COLO668 (cell line): ENCODE measurements at regions not wholly inside any gene's neighbourhood (a gene's known extent, or its start where the extent isn't known, plus 50 kb on each side); places are given as distances from the start of the nearest gene placed in this dataset.

Experiments used
- DNase-seq: peaks from one replicate; lab custom pipeline; 2025; ENCODE audit not compliant: unreplicated experiment; lab: John Stamatoyannopoulos, UW

DNA sequence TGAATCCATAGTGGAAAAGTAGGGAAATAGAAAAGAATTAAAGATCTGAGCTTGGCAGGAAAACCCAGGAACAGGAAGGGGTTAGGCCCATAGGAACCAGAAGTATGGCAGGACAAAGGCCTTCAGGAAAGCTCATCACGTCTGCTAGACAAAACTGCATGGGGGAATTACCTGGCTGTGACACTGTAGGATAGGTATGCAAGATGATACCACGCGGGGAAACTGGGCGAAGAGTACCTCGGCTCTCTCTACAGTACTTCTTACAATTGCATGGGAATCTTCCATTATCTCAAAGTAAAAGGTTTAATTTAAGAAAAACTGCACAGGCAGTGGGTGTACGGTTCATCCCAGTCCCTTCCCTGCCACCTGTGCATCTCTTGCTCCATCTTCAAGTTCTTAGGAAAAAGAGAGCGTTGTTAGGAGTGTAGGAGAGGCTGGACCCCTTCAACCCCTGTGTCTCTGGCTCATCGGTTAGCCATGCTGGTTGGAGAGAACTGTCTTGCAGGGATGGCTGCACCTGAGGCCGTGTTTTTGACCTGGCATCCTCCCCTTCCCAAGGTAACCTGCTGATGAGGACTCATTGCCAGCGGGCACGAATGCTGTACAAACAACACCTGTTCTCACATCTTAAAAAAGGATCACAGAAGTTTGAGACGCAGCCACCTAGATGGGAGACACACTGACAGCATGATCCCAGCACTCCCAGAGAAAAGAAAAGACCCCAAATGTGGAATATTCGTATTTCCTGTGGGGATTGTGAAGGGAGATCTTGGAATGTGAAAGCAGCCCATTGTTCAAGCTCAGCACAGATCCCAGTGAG, 120.5 kb upstream of the COPS8 start:
- DNase-seq = no peak

GRCh38 chr2:236965841-236966096, 119.9 kb upstream of the COPS8 start:
- no peak for DNase-seq

- DNase-seq = no peak
Measured at GRCh38 chr2:236967499-236967783, 118.2 kb upstream of the COPS8 start.

GRCh38 chr2:236968101-236968879, 117.4 kb upstream of the COPS8 start:
- no peak for DNase-seq

- no peak for DNase-seq
Measured at GRCh38 chr2:236968880-236969534, 116.7 kb upstream of the COPS8 start.

DNA sequence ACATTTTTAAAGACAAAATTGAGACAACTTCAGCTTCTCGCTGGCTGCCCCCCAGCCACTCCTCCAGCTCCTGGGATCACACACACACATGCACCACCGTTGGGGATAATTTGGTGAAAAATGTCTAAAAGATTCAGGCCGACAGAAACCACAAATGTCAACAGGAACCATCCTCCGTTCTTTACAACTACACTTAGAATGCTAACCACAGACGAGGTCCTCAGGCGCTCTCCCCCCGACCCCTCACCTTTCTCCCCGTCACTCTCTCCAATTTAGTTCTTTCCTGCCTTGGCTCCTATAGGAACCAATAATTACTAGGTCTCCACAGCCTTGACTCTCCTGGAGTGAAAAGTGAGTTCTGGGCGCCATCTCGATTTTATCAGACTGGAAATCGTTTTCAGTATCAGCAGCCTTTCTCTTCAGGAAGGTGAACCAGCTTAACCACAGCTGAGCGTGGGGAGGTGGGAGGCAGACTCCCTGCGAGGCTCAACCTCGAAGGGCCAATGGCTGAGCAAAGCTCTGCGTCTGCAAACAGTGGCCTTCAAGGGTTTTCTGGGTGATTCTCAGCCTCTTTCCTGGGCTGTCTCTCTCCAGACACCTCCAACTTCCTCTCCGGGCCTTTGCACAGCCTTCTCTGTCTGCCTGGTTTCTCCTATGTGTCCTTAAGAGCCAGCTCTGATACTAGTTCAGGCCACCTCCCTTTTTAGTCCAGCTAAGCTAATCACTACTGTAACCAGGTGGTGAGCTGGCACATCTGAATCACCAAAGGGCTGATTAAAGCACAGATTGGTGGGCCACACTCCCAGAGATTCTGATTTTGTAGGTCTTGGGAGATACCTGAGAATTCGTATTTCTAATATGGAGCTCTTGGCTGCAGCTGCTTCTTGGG, 115.7 kb upstream of the COPS8 start:
- no peak for DNase-seq

DNA sequence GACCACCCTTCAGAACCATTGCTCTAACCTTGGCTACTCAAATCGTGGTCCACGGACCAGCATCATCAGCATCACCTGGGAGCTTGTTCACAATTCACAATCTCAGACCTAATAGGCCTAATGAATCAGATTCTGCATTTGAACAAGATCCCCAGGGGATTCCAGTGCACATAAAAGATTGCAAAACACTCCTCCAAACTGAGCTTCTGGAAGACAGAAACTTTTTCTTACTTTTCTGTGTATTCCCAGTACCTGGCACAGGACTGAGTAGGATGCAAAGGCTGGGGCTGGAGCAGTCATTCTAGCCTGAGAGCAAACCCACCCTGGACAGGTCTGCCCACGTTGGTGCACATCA, 115.1 kb upstream of the COPS8 start:
- no peak for DNase-seq

- no peak for DNase-seq
Measured at GRCh38 chr2:236971131-236971821, 114.4 kb upstream of the COPS8 start.

DNA sequence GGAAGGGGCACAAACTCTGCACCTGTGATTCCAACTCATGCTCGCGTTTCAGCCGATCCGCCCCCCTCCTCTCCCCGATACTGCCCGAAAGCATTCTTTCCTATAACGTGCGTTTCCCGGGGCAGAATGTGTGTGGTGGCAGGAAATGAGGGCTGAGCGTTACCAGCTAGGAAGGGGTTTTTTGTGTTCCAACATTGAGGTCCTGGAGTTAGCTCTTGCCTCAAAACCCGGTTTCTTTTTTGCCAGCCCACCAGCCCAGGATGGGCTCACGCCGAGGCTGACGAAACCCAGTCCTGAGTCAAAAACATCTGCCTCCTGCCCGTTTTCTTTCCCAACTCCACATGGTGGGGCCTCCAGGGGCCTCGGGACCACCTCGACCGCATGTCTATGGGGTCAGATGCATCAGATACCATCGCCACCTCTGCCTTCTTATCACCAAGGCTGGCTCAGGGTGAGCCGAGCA, 113.7 kb upstream of the COPS8 start:
- DNase-seq = no peak

- DNase-seq = peak; percentile 73
Measured at GRCh38 chr2:236972491-236973342, 113.0 kb upstream of the COPS8 start.

GRCh38 chr2:236973343-236973980, 112.2 kb upstream of the COPS8 start:
- DNase-seq = no peak

- no peak for DNase-seq
Measured at GRCh38 chr2:236974148-236974547, 111.5 kb upstream of the COPS8 start.

GRCh38 chr2:236974752-236975151, 110.9 kb upstream of the COPS8 start:
- DNase-seq = no peak

- no peak for DNase-seq
Measured at GRCh38 chr2:236975766-236976165, 109.9 kb upstream of the COPS8 start.

GRCh38 chr2:236976266-236977062, 109.2 kb upstream of the COPS8 start:
- no peak for DNase-seq

- no peak for DNase-seq
Measured at GRCh38 chr2:236977063-236977851, 108.4 kb upstream of the COPS8 start.

GRCh38 chr2:236977852-236978398, 107.8 kb upstream of the COPS8 start:
- no peak for DNase-seq
